ENCODE measurements at regions not wholly inside any gene's neighbourhood (a gene's known extent, or its start where the extent isn't known, plus 50 kb on each side); places are given as distances from the start of the nearest gene placed in this dataset.

DNA sequence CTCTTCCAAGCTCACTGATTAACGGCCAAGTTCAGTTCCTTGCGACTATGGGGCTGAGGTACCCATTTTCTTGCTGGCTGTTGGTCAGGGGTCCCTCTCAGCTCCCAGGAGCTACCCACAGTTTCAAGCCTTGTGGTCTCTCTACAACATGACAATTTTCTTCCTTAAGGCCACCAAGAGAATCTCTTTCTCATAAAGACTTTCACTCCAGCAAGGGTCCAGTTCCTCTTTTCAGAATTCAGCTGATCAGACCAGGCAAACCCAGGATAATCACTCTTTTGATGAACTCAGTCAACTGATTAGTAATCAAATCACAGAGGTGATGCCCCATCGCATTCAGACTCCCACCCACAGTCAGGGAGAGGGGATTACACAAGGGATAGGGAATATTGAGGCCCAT lies 129.7 kb downstream of the IRS1 start:
- no peak for TF ChIP-seq POLR2A (IDR thresholded peaks at IDR 0.05)
- TF ChIP-seq, protein P1, sequence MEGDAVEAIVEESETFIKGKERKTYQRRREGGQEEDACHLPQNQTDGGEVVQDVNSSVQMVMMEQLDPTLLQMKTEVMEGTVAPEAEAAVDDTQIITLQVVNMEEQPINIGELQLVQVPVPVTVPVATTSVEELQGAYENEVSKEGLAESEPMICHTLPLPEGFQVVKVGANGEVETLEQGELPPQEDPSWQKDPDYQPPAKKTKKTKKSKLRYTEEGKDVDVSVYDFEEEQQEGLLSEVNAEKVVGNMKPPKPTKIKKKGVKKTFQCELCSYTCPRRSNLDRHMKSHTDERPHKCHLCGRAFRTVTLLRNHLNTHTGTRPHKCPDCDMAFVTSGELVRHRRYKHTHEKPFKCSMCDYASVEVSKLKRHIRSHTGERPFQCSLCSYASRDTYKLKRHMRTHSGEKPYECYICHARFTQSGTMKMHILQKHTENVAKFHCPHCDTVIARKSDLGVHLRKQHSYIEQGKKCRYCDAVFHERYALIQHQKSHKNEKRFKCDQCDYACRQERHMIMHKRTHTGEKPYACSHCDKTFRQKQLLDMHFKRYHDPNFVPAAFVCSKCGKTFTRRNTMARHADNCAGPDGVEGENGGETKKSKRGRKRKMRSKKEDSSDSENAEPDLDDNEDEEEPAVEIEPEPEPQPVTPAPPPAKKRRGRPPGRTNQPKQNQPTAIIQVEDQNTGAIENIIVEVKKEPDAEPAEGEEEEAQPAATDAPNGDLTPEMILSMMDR (IDR thresholded peaks at IDR 0.05) = no peak
- no peak for DNase-seq
- Histone ChIP-seq H3K27me3 (no peaks in the 10 kb centered on the region), H3K4me3 (no peak overlapping the region), H3K27ac (no peak overlapping the region), H3K36me3 (no peaks in the 10 kb centered on the region), H3K4me1 (peaks cover 0 to 12% (median 0%) of the 10 kb centered on the region in 4 donors), H3K9me3 (no peaks in the 10 kb centered on the region)
- intact Hi-C loops (cut with DNase I) = loop anchor here in 1 of 2 donors (10.0 kb wide), 1 partner anchor 125 kb away; the partner anchor contains the start of gene IRS1
- WGBS (ENCODE audit: insufficient coverage, low coverage, low lambda C conversion rate, missing lambda C conversion rate) = 65% methylated on average over 3 of the region's 3 CpGs
- no peak for ATAC-seq

DNA sequence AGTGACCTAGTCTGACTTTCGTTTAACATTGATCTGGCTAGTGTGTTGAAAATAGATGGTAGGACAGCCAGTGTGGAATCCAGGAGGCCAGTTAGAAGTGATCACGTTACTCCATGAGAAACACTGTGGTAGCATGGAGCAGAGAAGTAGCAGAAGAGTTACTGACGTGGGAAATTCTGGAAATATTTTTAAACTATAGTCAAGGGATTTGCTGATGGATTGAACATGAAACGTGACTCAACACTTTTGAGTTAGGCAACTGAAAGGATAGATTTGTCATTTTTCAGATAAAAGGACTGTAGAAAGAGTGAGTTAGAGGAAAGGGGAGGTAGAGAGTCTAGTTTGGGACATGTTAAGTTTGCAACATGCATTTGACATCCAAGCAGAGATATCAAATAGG lies 130.4 kb downstream of the IRS1 start:
- intact Hi-C loops (cut with DNase I) = loop anchor here in 1 of 2 donors (10.0 kb wide), 1 partner anchor 126 kb away; the partner anchor contains the start of gene IRS1
- no peak overlapping the region for H3K27ac ChIP-seq
- peaks cover 0 to 17% (median 0%) of the 10 kb centered on the region in 4 donors for H3K4me1 ChIP-seq
- no peak overlapping the region for H3K4me3 ChIP-seq
- H3K9me3 ChIP-seq = no peaks in the 10 kb centered on the region
- no peaks in the 10 kb centered on the region for H3K36me3 ChIP-seq
- ATAC-seq (no peak), DNase-seq (no peak)
- 83% methylated on average over 4 of the region's 4 CpGs for WGBS (ENCODE audit: insufficient coverage, low coverage, low lambda C conversion rate, missing lambda C conversion rate)
- TF ChIP-seq, protein P1 (IDR thresholded peaks at IDR 0.05) = no peak
- no peak for TF ChIP-seq POLR2A (IDR thresholded peaks at IDR 0.05)
- H3K27me3 ChIP-seq = no peaks in the 10 kb centered on the region

DNA sequence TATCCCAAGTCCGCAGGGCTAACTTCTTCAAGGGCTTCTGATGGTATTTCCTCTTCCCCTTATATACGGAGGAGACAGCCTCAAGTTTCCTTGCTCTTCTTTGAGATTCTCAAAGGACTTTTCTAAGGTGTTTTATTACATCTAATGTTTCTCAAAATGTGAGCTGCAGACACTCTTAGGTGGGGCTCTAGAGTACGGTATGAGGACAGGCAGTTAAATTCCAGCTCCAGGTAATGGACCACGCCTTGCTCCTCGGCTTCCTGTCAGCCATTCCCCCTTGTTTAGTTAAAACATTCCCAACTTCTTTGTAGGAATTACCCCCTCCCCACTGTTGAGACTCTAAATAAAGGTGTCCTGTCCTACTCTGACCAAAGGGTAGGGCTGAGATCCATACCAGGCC lies 131.9 kb downstream of the IRS1 start:
- Histone ChIP-seq H3K36me3 (no peaks in the 10 kb centered on the region), H3K9me3 (no peaks in the 10 kb centered on the region), H3K4me3 (no peak overlapping the region), H3K27ac (no peak overlapping the region), H3K27me3 (no peaks in the 10 kb centered on the region), H3K4me1 (peaks cover 0 to 23% (median 0%) of the 10 kb centered on the region in 4 donors)
- ATAC-seq (no peak), DNase-seq (no peak)
- WGBS (ENCODE audit: insufficient coverage, low coverage, low lambda C conversion rate, missing lambda C conversion rate) = 73% methylated on average over 3 of the region's 5 CpGs
- intact Hi-C loops (cut with DNase I) = loop anchor here in 1 of 2 donors (10.0 kb wide), 1 partner anchor 127 kb away; the partner anchor contains the start of gene IRS1
- TF ChIP-seq, protein P1 (IDR thresholded peaks at IDR 0.05) = no peak
- no peak for TF ChIP-seq POLR2A (IDR thresholded peaks at IDR 0.05)

DNA sequence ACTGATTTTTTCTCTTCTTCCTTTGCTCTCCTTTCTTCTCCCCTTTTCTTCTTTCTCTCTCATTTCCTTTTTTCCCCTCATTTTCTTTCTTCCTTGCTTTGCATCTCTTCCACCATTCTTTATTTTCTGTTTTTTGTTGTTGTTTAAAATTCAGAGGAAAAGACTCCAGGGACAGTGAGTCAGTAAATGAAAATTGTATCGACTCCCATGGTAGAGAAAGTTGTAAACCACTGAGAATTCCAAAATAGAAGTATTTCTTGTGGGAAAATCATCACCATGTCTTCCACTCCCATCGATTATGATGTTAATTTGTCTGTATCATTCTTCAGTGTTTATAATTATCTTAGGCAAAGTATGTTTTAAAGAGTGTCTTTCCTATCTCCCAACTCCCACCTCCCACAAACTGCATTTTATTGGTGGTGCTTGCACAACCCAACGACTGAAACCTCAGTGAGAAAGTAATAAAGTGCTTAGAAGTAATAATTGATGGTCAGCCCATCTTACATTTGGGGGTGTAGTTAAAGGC lies 134.3 kb downstream of the IRS1 start:
- TF ChIP-seq, protein P1 (IDR thresholded peaks at IDR 0.05) = no peak
- no peak for TF ChIP-seq POLR2A (IDR thresholded peaks at IDR 0.05)
- Histone ChIP-seq H3K4me3 (no peak overlapping the region), H3K27me3 (no peaks in the 10 kb centered on the region), H3K9me3 (no peaks in the 10 kb centered on the region), H3K4me1 (peaks cover 0 to 18% (median under 1%) of the 10 kb centered on the region in 4 donors), H3K27ac (no peak overlapping the region), H3K36me3 (no peaks in the 10 kb centered on the region)
- no peak for ATAC-seq
- intact Hi-C loops (cut with DNase I) = loop anchor here in 1 of 2 donors (10.0 kb wide), 1 partner anchor 129 kb away; the partner anchor contains the start of gene IRS1
- DNase-seq = no peak
- 74% methylated on average over 3 of the region's 3 CpGs for WGBS (ENCODE audit: insufficient coverage, low coverage, low lambda C conversion rate, missing lambda C conversion rate)
